Renal cortical epithelial cell (primary cell): ENCODE measurements at regions not wholly inside any gene's neighbourhood (a gene's known extent, or its start where the extent isn't known, plus 50 kb on each side); places are given as distances from the start of the nearest gene placed in this dataset.

ENCODE experiments used
- DNase-seq: peaks from one replicate; pipeline ENCODE4 v3.0.0-alpha.2; 2011; ENCODE audit warnings: low read depth

DNA sequence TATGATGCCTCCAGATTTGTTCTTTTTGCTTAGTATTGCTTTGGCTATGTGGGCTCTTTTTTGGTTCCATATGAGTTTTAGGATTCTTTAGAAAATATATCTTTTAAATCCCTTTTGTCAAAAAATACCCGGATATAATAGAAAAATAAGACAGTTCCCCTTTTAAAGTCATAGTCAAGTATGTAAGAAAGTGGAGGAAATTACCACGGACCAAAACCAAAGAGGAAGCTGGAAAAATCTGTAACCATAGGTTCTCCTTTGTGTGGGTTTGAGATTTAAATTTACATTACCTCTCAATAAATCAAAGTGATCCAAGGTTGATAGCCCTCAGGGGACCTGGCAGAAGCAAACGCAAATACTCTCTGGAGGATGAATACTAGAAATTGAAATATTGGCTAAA lies 58.3 kb upstream of the PACRGL start:
- no peak for DNase-seq

- no peak for DNase-seq
These were observed 56.6 kb upstream of the PACRGL start for GRCh38 chr4:20643631-20644030.

DNA sequence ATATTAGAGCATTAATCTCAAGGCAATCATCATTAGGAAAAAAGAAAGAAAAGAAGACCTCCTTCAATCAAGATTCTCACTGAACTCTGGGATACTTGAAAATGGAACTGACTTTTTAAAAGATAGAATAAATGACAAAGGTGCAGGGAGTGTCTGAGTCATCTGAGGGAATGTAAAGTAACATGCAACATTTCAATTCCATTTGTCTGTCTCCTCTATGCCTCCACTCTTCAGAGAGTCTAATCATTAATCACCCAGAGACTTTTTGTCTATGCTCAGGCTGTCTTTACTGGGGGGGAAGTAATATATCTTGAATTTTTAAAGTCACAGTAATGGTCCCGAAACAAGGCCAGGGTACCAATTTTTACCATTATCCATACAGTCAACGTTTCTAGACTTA lies 55.0 kb upstream of the PACRGL start:
- DNase-seq = peak; percentile 25

DNA sequence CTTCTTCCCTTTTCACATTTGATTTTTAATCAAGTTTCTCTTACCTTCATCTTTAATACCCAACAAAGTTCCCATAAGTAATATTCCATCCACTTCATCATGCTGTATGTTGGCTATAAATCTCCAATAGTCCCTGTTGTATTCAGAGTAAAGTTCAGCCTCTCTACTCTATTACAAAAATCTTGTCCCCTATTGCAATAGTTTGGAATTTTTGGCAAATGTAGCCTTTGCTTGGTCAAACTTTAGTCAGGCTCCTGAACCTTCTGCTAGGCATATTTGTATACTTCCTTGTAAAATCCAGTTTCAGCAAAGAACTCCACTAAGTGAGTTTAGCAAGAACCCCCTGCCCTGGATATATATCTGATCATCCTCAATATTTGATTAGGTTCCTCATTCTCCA lies 54.0 kb upstream of the PACRGL start:
- DNase-seq = no peak
